Erythroblast (primary cell): ENCODE measurements at regions not wholly inside any gene's neighbourhood (a gene's known extent, or its start where the extent isn't known, plus 50 kb on each side); places are given as distances from the start of the nearest gene placed in this dataset.

Source experiments
- DNase-seq, 2 experiments: peaks; one replicate each; lab custom pipeline; 2025; lab: John Stamatoyannopoulos, UW
- GATA1 ChIP-seq: IDR thresholded peaks from 2 replicates; pipeline ENCODE4 v1.6.1; 2011; ENCODE audit warnings: low read depth, mild to moderate bottlenecking, control low read depth, low read length, moderate library complexity
- POLR2A ChIP-seq: IDR thresholded peaks from 2 replicates; pipeline ENCODE4 v1.6.1; 2011; ENCODE audit warnings: mild to moderate bottlenecking, low read length

GRCh38 chr2:239780236-239780994, 244.7 kb downstream of the NDUFA10 start:
- no peak for TF ChIP-seq GATA1
- no peak for TF ChIP-seq POLR2A
- DNase-seq = no peak

GRCh38 chr2:239779584-239779983, 245.6 kb downstream of the NDUFA10 start:
- TF ChIP-seq GATA1 (no peak), POLR2A (no peak)
- DNase-seq = no peak

- no peak for TF ChIP-seq POLR2A
- no peak for TF ChIP-seq GATA1
- no peak for DNase-seq
These were observed 246.1 kb downstream of the NDUFA10 start for GRCh38 chr2:239778861-239779558.

GRCh38 chr2:239778042-239778851, 246.9 kb downstream of the NDUFA10 start:
- TF ChIP-seq POLR2A = no peak
- no peak for TF ChIP-seq GATA1
- no peak for DNase-seq

GRCh38 chr2:239777219-239777618, 247.9 kb downstream of the NDUFA10 start:
- TF ChIP-seq GATA1 (no peak), POLR2A (no peak)
- DNase-seq = no peak

GRCh38 chr2:239776436-239777005, 248.6 kb downstream of the NDUFA10 start:
- TF ChIP-seq POLR2A (no peak), GATA1 (no peak)
- no peak for DNase-seq

GRCh38 chr2:239775623-239776435, 249.3 kb downstream of the NDUFA10 start:
- no peak for DNase-seq
- TF ChIP-seq POLR2A (no peak), GATA1 (no peak)

- no peak for DNase-seq
- no peak for TF ChIP-seq POLR2A
- TF ChIP-seq GATA1 = no peak
These were observed 250.1 kb downstream of the NDUFA10 start for GRCh38 chr2:239774933-239775622.

GRCh38 chr2:239774142-239774462, 251.0 kb downstream of the NDUFA10 start:
- TF ChIP-seq GATA1 = no peak
- no peak for TF ChIP-seq POLR2A
- DNase-seq = no peak

- TF ChIP-seq GATA1 = no peak
- no peak for TF ChIP-seq POLR2A
- no peak for DNase-seq
These were observed 251.7 kb downstream of the NDUFA10 start for GRCh38 chr2:239773228-239774141.

GRCh38 chr2:239772721-239773120, 252.4 kb downstream of the NDUFA10 start:
- no peak for TF ChIP-seq GATA1
- DNase-seq = no peak
